Right renal pelvis (tissue), 4 donors: ENCODE measurements at regions not wholly inside any gene's neighbourhood (a gene's known extent, or its start where the extent isn't known, plus 50 kb on each side); places are given as distances from the start of the nearest gene placed in this dataset.
"Not testable (repeated sequence)": the region's sequence is repeated elsewhere in the genome, so short reads cannot be mapped to it uniquely, and the experiment has no call there.

Source experiments
- DNase-seq, 4 donors: peaks; one replicate each; pipeline ENCODE4 v3.0.0-alpha.2; 2013; ENCODE audit warnings: low read depth in 4 of 4, low spot score in 3 of 4, missing footprints in 1 of 4

DNA sequence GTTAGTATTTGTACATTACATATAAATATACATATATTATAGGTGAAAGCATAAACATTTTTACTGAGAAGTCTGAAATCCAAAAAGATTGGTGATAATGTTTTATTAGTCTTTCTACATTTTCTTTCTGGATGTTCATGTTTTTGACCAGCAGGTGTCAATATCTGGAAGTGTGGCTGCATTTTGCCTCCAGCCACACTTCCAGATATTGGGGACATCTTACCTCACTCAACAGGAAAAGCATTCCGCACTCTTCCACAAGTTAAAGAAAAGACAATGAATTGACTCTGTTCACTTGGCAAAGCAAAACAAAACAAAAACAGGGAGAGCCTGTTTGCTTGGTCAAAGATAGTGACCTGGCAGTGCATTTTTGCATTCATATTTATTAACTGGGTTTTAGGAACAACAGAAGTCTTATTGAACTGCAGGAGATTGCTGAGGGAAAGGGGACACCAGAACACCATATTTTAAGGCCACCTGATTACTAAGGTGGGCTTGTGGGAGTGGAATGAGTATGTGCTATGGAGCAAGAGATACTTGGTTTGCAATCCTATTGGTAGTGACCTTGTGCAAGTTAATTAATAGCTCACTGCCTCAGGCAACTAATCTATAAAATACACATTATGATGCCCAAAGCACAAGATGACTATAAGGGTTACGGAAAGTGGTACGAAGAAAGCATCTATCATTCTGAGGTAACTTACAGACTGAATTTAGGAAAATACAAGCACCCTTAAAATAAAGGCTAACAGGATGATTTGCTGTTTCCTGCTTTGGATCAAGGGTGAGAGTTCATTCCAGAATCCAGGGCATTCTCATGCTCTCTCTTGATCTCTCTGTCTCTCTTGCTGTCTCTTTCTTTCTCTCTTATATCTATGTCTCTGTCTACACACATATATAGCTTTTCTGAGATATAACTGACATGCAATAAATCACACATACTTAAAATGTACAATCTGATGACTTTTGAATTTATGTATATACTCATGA lies 389.9 kb upstream of the EMCN start:
- no peak for DNase-seq

DNA sequence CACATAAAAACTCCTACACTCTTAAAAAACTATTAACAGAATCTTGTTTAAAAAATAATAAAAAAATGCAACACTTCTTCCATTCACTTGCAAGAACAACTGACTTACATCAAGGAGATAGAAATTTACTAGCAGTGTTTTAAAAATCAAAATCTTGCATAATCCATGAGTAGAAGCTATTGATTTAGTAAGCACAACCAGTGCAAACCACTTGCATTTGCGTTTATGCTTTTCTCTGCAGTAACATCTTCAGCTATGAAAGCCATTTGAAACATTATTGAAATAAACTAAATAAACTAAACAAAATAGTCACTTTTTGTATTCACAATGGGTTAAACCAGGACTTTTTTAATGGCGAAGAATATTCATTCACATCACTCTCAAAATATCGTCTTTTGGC lies 389.2 kb upstream of the EMCN start:
- DNase-seq = no peak

DNA sequence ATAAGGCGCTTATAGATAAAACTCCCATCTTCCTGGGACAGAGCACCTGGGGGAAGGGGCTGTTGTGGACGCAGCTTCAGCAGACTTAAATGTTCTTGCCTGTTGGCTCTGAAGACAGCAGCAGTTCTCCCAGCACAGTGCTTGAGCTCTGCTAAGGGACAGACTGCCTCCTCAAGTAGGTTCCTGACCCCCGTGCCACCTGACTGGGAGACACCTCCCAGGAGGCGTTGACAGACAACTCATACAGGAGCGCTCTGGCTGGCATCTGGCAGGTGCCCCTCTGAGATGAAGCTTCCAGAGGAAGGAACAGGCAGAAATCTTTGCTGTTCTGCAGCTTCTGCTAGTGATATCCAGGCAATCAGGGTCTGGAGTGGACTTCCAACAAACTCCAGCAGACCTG lies 383.1 kb upstream of the EMCN start:
- not testable (repeated sequence) for DNase-seq

DNA sequence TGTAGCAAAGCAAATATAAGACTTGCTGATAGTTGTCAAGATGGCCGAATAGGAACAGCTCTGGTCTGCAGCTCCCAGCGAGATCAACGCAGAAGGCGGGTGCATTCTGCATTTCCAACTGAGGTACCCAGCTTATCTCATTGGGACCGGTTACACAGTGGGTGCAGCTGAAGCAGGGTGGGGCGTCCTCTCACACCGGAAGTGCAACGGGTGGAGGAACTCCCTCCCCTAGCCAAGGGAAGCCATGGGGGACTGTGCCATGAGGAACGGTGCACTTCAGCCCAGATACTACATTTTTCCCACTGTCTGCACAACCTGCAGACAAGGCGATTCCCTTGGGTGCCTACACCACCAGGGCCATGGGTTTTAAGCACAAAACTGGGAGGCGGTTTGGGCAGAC lies 382.3 kb upstream of the EMCN start:
- no peak for DNase-seq

DNA sequence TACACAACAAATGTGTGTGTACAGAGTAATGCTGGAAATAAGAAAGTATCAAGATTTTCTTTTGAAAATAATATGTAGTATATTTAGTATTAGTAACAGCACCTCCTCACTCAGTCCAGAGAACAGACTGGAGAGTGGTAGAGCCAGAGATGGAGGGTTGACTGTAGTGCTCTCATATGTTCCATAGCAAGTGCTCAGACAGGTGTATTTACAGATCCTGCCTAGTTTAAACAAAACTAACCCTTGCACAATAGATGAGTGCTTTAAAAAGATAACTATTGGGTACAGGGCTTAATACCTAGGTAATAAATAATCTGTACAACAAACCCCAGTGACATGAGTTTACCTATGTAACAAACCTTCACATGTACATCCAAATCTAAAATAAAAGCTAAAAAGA lies 381.0 kb upstream of the EMCN start:
- no peak for DNase-seq

DNA sequence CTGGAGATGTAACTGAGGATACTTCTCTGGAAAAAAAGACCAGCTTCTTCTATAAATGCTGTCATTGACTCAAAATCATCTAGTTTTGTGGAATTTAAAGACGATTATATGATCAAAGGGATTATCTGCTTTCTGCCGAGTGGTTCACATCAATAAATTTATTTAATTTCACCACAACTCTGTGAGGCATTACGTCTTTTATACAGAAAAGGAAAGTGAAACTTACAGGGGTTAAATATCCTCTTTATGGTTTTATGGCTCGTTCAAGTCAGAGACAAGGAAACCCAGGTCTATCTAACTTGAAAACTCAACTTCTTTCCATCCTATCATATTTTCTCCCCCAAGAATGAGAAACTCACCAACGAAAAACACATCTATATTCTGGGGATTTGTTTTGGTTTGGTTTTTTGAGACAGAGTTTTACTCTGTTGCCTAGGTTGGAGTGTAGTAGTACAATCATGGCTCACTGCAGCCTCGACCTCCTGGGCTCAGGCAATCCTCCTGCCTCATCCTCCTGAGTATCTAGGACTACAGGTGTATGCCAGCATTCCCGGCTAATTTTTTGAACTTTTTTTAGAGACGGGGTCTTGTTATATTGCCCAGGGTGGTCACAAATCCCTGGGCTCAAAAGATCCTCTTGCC lies 377.9 kb upstream of the EMCN start:
- DNase-seq = no peak

DNA sequence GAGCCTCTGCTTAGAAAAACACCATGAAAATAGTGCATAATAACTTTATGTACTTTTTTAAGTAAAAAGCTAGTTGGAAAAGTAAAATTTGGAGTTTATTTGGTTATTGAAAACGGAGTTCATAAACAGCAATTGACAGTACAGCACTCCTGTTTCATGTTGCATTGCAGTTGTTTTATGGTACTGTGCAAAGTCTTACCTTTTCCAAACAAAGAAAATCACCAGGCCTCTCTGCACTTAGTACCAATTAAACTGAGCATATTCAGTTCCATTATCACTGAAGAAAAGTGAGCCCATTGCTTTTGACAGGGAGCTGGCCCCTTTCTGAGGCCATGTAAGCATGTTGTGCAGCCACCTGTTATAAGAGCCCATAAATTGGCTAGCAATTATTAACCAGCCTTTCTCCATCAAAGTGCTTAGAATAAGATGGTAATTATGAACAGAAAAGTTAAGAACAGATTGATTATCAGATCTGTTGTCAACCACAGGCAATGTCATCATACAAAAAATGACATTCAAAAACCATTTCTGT lies 376.6 kb upstream of the EMCN start:
- no peak for DNase-seq

DNA sequence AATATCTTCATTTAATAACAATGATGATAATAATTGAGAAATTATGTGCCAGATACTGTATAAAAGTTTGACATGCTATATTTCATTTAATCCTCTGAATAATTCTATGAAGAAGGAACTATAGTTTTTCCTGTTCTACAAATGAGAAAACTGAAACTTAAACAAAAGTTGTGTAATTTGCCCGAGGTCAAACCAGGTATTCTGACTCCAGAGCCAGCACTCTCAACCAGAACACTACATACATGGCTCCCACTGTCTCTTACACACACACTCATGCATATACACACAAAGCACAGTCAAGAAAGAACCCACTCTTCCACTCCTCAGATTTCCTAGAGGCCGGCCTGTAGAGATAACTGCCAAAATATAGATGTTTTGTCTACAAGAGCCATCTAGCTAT lies 374.0 kb upstream of the EMCN start:
- no peak for DNase-seq

DNA sequence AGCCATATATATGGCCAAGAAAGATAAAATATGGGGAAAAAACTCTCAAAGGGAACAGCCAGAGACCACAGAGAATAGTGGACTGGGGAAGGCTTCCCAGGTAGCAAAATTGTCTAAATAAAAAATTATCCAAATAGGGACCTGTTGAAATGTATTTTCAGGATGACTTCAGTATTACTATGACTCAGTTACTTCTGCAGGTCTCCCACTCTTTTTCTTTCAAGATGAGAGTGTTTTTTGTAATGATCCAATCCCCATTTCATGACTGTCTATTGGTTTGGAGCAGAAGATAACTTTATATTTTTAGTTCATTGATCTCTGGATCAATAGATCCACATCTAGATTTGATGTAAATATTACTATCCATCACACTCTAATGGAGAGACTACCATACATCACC lies 372.1 kb upstream of the EMCN start:
- DNase-seq = no peak

DNA sequence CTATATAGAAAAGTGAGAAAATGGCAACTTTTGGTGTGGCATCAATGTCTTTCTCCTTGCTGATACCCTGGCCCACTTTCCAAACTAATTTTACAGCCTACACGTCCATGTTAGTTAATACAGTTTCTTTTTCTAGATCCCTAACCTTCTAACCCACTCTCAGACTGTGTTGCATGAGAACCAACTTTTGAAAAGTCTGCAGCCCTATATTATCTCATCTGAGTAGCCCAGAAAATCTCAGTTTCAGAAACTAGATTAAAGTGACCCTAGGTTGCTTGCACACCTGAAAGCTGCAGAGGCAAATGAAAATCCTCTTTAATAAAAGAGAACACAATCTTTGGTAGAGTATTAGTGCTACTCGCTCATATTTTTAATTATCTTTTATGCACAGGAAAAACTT lies 371.6 kb upstream of the EMCN start:
- no peak for DNase-seq

DNA sequence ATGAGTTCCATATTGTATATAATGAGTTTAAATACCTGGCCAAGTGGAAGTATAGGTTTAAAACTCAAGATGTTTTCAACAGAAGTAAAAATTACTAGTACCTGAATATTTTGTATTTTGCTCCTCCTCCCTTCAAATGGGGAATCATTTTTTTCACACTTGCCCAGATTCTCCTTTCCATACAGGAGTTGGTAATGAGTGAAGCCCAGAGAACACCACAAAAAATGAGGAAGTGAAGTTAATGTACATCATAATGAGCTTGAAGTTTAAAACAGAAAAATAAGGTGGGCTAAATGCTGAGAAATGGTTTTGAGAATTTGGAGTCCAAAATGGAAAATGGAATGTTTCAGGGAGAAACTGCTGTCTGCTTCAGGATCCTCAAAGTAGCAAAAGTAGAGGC lies 364.8 kb upstream of the EMCN start:
- no peak for DNase-seq

DNA sequence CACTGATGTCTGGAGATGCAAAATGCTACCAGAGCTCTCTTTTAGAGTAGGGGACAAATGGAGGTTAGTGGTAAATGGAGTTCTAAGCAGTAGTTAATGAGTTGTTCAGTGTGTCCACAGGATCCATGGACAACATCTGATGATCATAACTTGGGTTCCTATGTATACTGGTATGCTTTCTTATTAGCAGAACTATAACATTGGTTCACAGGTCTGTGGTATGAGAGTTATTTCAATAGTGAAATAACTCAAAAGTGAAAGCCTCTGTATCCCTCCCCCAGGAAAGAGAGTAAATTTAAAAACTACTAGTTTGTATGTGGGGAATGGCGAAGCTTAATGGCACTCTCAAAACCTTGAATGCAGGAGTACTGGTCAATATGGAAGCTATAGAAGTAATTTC lies 363.5 kb upstream of the EMCN start:
- no peak for DNase-seq

DNA sequence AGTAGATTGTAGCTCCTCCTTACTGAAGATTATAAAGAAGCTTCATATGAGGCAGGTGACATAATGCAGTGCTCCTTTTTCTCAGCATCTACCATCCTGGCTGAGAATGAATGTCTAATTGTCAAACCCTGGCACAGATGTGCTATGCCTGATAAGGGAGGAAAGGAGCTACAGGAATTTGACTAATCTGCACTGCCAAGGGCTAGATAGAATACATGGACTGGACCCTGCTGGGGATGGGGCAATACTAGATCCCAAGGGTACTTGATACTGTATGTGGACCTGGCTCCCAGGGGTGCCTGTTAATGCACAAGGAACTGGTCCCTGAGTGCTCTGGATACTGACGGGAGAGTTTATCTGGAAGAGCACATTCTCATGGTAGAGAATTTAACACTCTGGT lies 362.2 kb upstream of the EMCN start:
- DNase-seq = no peak

DNA sequence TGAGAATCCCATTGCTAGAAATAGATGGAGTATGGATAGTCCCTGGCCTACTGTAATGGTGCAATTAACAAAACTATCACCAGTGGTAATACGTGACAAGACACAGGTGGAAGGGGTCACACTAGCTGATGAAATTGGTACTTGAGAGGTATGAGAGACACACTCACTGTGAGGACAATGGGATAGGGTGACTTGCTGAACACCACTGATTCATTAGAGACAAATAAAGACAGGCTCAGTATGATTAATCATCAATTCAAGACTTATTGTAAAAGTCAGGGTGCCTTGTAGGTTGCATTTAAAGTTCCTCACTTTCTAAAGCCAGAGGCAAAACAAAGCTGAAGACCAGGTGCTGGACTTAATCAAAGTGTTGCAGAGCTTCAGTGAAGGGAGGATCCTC lies 361.6 kb upstream of the EMCN start:
- DNase-seq = no peak

DNA sequence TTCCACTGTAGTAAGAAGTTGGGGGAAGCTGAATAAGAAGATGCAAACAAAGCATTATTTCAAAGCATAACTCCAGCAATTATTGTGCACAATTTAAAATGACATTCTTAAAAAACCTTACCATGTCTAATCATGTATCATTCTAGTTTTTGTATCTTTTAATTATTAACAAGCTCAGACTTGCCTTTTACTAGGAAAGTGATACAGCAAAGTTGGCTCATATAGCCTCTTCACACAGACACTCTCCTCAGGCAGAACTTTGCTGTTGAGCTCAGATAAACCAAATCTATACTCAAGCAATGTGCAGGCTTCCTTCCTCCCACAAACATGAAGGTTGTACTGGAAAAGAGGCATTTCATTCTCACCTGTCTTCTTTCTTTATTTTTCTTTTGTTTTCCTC lies 358.7 kb upstream of the EMCN start:
- no peak for DNase-seq

DNA sequence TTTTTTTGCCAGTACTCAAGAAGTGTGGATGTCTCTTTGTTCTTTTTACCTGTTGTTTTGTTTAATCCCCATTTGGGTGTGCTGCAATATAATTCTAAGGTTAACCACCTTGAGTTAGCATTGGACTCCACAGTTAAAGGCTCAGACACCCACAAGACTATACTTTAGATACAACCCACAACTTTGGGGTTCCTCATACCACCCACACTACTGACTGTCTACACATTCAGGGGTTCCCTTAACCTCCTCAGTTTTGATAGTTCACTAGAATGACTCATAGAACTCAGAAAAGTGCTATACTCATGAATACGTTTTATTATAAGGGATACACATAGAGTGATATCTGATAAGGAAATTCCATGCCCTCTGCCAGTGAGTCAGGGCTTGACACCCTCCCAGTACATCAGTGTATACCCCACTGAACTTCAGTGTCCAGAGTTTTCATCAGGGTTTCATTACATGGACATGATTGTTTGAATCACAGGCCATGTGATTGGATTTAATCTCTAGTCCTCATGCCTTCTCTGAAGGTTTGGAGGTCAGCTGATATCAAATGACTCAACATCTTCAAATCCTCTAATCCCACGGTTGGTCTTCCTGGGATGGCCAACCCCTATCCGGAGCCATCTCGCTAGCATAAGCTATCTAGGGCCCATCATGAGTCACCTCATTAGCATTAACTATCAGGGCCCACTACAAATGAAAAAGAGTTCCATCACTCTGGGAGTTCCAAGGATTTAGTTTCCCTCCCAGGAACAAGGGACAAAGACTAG lies 357.7 kb upstream of the EMCN start:
- DNase-seq = no peak

DNA sequence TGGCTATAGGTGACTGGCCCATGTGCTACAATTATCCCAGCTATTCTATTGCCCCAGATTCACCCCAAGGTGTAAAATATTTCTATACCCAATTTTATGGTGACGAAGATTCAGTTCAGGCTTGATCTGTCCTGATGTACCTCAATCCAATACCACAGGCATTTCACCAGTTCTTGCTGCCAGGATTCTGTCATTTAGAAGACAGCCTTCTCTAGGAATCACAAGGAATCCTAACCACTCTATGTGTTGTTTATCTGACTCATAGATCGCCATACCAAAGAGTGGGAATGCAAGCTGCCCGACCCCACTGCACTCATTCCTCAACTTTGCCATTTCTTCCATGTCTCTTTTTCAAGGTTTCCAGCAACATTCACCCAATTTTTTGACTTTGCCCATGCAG lies 355.0 kb upstream of the EMCN start:
- no peak for DNase-seq

DNA sequence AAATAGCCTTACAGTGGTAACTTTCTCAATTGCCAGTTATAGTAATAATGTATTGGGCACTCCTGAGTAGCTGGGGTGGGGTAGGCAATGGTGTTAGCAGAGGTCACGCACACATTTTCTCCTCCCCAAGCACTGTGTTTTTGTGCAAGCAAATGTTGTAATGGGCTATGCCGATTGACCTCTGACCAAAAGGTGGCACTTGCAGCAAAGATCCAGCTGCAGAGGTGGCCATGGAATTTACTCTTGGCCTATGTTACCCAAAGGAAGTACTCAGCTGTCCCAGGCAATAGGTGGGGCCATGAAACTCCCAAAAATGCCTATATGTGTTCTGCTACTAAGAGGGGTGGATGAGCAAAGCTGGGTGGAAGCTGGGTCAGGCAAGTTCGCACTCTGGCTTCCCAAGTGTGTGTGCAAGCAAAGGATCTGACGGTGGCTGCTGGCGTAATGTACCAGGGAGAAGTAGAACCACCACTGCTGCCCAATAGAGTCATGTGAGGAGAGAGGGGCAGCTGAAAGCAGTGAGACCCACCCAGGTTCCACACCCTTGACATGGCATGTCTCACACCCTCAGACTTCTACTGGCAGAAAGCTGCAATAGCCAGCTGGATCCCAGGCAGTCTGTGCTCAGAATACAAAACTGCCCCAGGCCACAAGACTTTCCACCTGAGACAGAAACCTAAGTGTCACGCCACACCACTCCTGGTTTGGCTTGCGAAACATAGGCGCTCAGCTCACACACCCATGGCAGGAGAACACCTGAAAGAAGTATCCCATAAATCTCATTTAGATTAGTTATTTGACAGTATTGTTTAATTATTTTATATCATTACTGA lies 353.3 kb upstream of the EMCN start:
- DNase-seq = no peak

DNA sequence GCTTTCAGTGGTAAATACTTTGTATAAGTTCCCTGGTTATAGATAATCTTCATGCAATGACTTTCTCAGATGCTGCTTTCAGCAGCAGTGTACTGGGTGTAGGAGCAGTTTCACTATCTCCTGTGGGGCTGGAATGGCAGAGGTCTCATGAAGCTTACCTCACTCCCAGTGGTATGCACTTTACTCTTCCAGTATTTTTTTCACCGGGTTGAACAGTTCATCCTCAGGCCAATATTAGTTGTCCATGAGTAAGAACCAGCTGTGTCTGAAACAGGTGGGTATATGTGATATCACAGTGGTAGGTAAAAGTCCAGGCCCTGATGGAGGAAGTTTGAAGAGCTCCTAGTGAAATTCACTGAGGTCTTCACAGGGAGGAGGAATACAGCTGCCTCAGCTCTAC lies 351.5 kb upstream of the EMCN start:
- DNase-seq = no peak

DNA sequence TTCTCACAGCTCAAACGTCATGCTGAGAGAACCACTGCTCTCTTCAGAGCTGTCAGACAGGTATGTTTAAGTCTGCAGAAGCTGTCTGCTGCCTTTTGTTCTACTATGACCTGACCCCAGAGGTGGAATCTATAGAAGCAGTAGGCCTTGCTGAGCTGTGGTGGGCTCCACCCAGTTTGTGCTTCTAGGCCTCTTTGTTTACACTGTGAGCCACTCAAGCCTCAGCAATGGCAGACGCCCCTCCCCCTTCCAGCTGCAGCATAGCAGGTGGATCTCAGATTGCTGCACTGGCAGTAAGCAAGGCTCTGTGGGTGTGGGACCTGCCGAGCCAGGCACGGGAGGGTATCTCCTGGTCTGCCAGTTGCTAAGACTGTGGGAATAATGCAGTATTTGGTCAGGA lies 350.5 kb upstream of the EMCN start:
- DNase-seq = not testable (repeated sequence)
